NB4 (cell line): ENCODE measurements at regions not wholly inside any gene's neighbourhood (a gene's known extent, or its start where the extent isn't known, plus 50 kb on each side); places are given as distances from the start of the nearest gene placed in this dataset.

Experiments used
- CTCF ChIP-seq: IDR thresholded peaks from one replicate; pipeline ENCODE4 v1.5.1; 2012; ENCODE audit warnings: low read depth, low read length
- MYC ChIP-seq: IDR thresholded peaks from 2 replicates; pipeline ENCODE4 v1.6.1; 2011; ENCODE audit warnings: low read depth, low read length
- POLR2A ChIP-seq: IDR thresholded peaks from 2 replicates; pipeline ENCODE4 v1.6.1; 2011; ENCODE audit warnings: mild to moderate bottlenecking; ENCODE audit not compliant: insufficient read length; ENCODE audit errors: extremely low read depth
- TF ChIP-seq, protein P1 (sequence below): IDR thresholded peaks from 2 replicates; pipeline ENCODE4 v1.6.1; 2011; ENCODE audit warnings: low read depth, low read length

GRCh38 chr4:174036111-174036510 lies 247.4 kb downstream of the FBXO8 start:
- no peak for TF ChIP-seq CTCF
- TF ChIP-seq POLR2A = no peak
- TF ChIP-seq, protein P1, sequence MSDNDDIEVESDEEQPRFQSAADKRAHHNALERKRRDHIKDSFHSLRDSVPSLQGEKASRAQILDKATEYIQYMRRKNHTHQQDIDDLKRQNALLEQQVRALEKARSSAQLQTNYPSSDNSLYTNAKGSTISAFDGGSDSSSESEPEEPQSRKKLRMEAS = no peak
- TF ChIP-seq MYC = no peak
